GM19193 (cell line): ENCODE measurements at regions not wholly inside any gene's neighbourhood (a gene's known extent, or its start where the extent isn't known, plus 50 kb on each side); places are given as distances from the start of the nearest gene placed in this dataset.

Experiments
- POLR2A ChIP-seq: IDR thresholded peaks from 4 replicates; pipeline ENCODE4 v1.6.1; 2011; ENCODE audit not compliant: insufficient read depth, insufficient read length; ENCODE audit errors: extremely low read depth

GRCh38 chr3:178288074-178288473 is 248.2 kb upstream of the KCNMB2 start:
- no peak for TF ChIP-seq POLR2A

GRCh38 chr3:178289544-178290160 is 246.6 kb upstream of the KCNMB2 start:
- no peak for TF ChIP-seq POLR2A

GRCh38 chr3:178291574-178292370 is 244.5 kb upstream of the KCNMB2 start:
- no peak for TF ChIP-seq POLR2A

- TF ChIP-seq POLR2A = no peak
Measured at GRCh38 chr3:178295292-178295912, 240.8 kb upstream of the KCNMB2 start.

GRCh38 chr3:178297199-178297598 is 239.0 kb upstream of the KCNMB2 start:
- TF ChIP-seq POLR2A = no peak

- no peak for TF ChIP-seq POLR2A
Measured at GRCh38 chr3:178297740-178298139, 238.5 kb upstream of the KCNMB2 start.

- TF ChIP-seq POLR2A = no peak
Measured at GRCh38 chr3:178300441-178300959, 235.7 kb upstream of the KCNMB2 start.

- TF ChIP-seq POLR2A = no peak
Measured at GRCh38 chr3:178302966-178303930, 233.0 kb upstream of the KCNMB2 start.

GRCh38 chr3:178304758-178305467 is 231.3 kb upstream of the KCNMB2 start:
- no peak for TF ChIP-seq POLR2A

GRCh38 chr3:178306432-178307115 is 229.7 kb upstream of the KCNMB2 start:
- no peak for TF ChIP-seq POLR2A

GRCh38 chr3:178308771-178309170 is 227.5 kb upstream of the KCNMB2 start:
- no peak for TF ChIP-seq POLR2A

GRCh38 chr3:178310949-178311348 is 225.3 kb upstream of the KCNMB2 start:
- TF ChIP-seq POLR2A = no peak

- no peak for TF ChIP-seq POLR2A
Measured at GRCh38 chr3:178313716-178314115, 222.5 kb upstream of the KCNMB2 start.
